Liver (tissue), 8 donors: ENCODE measurements at regions not wholly inside any gene's neighbourhood (a gene's known extent, or its start where the extent isn't known, plus 50 kb on each side); places are given as distances from the start of the nearest gene placed in this dataset.

Source experiments
- DNase-seq: peaks from one replicate; pipeline ENCODE4 v3.0.0-alpha.2; 2017; ENCODE audit warnings: low spot score
- H3K27ac ChIP-seq, 2 donors: one replicate each; pipeline ENCODE4 v1.7.0; 2013; ENCODE audit warnings: inconsistent platforms in 2 of 2, low read length in 2 of 2, control low read depth in 1 of 2, low read depth in 1 of 2, mild to moderate bottlenecking in 1 of 2
- H3K27me3 ChIP-seq, 4 donors: one replicate each; pipeline versions ENCODE4 v1.6.1 to v1.7.0; 2013; ENCODE audit warnings: low read length in 3 of 4, inconsistent platforms in 1 of 4, mild to moderate bottlenecking in 1 of 4, moderate library complexity in 1 of 4; ENCODE audit not compliant: control insufficient read depth in 4 of 4, insufficient read depth in 4 of 4
- H3K36me3 ChIP-seq, 4 donors: one replicate each; pipeline versions ENCODE4 v1.6.1 to v1.7.0; 2013; ENCODE audit warnings: low read length in 3 of 4, mild to moderate bottlenecking in 3 of 4, low read depth in 1 of 4, moderate library complexity in 1 of 4; ENCODE audit not compliant: control insufficient read depth in 4 of 4, insufficient read depth in 3 of 4
- H3K4me1 ChIP-seq, 4 donors: one replicate each; pipeline versions ENCODE4 v1.6.1 to v1.7.0; 2013; ENCODE audit warnings: low read length in 3 of 4, mild to moderate bottlenecking in 3 of 4, moderate library complexity in 1 of 4; ENCODE audit not compliant: control insufficient read depth in 4 of 4, insufficient read depth in 4 of 4
- H3K4me3 ChIP-seq, 3 donors: one replicate each; pipeline versions ENCODE4 v1.6.1 to v1.7.0; 2013; ENCODE audit warnings: low read length in 3 of 3, control low read depth in 1 of 3, low read depth in 1 of 3, mild to moderate bottlenecking in 1 of 3
- H3K9ac ChIP-seq, 2 donors: one replicate each; pipeline ENCODE4 v1.7.0; 2013; ENCODE audit warnings: low read length in 2 of 2, mild to moderate bottlenecking in 2 of 2, moderate library complexity in 2 of 2, control low read depth in 1 of 2, low read depth in 1 of 2
- H3K9me3 ChIP-seq, 4 donors: one replicate each; pipeline versions ENCODE4 v1.6.1 to v1.7.0; 2013; ENCODE audit warnings: low read length in 3 of 4; ENCODE audit not compliant: control insufficient read depth in 4 of 4
- CTCF ChIP-seq: fragments of 150-350 bp; IDR thresholded peaks from 2 replicates; pipeline ENCODE4 v1.5.1; 2017; ENCODE audit warnings: improper control_type of control experiment, low read depth, low read length; ENCODE audit not compliant: missing input control
- GABPA ChIP-seq, 2 donors: IDR thresholded peaks in 1 of 2; conservative IDR thresholded peaks in 1 of 2; 2 replicates each; pipeline ENCODE4 v1.6.1; 2016; ENCODE audit warnings: antibody characterized with exemption in 2 of 2, mild to moderate bottlenecking in 1 of 2, moderate library complexity in 1 of 2
- HNF4G ChIP-seq: IDR thresholded peaks from 2 replicates; pipeline ENCODE4 v1.6.1; 2016; ENCODE audit warnings: antibody characterized with exemption
- JUND ChIP-seq, 2 donors: IDR thresholded peaks; 2 replicates each; pipeline ENCODE4 v1.6.1; 2016; ENCODE audit warnings: antibody characterized with exemption in 2 of 2
- MAX ChIP-seq: IDR thresholded peaks from 2 replicates; pipeline ENCODE4 v1.6.1; 2016; ENCODE audit warnings: antibody characterized with exemption
- NR2F2 ChIP-seq: IDR thresholded peaks from 2 replicates; pipeline ENCODE4 v1.6.1; 2016; ENCODE audit warnings: antibody characterized with exemption
- RAD21 ChIP-seq, 2 donors: IDR thresholded peaks; 2 replicates each; pipeline ENCODE4 v1.6.1; 2016; ENCODE audit warnings: antibody characterized with exemption in 2 of 2, mild to moderate bottlenecking in 2 of 2
- REST ChIP-seq: IDR thresholded peaks from 2 replicates; pipeline ENCODE4 v1.6.1; 2016; ENCODE audit warnings: antibody characterized with exemption, mild to moderate bottlenecking
- SP1 ChIP-seq: IDR thresholded peaks from 2 replicates; pipeline ENCODE4 v1.6.1; 2018; ENCODE audit warnings: antibody characterized with exemption, mild to moderate bottlenecking
- TAF1 ChIP-seq: conservative IDR thresholded peaks from 2 replicates; pipeline ENCODE4 v1.6.1; 2016; ENCODE audit warnings: antibody characterized with exemption, mild to moderate bottlenecking
- ZBTB33 ChIP-seq: IDR thresholded peaks from 2 replicates; pipeline ENCODE4 v1.6.1; 2016; ENCODE audit warnings: antibody characterized with exemption
- WGBS: extraction: QIAGEN DNeasy Blood & Tissue Kit; methylation state at CpG from one replicate; pipeline ENCODE4 v1.1.7; 2013; 5-methylcytosine and 5-hydroxymethylcytosine counted together
- TF ChIP-seq, protein P1 (sequence below): IDR thresholded peaks from 2 replicates; pipeline ENCODE4 v1.6.1; 2016; ENCODE audit warnings: antibody characterized with exemption
- donor health status: healthy.
- donor health status: healthy.
- donor health status: healthy.
- donor health status: healthy.
- donor health status: healthy.

GRCh38 chr9:25557645-25558300, 120.5 kb downstream of the TUSC1 start:
- H3K4me1 ChIP-seq: no peaks in the 10 kb centered on the region
- H3K9me3 ChIP-seq: no peaks in the 10 kb centered on the region
- H3K27ac ChIP-seq: no peak overlapping the region
- H3K27me3 ChIP-seq: no peaks in the 10 kb centered on the region
- H3K9ac ChIP-seq: no peak overlapping the region
- H3K4me3 ChIP-seq: no peak overlapping the region
- no peak for DNase-seq
- 64% methylated on average over 6 of the region's 6 CpGs for WGBS
- TF ChIP-seq CTCF (no peak), HNF4G (no peak), TAF1 (no peak), JUND (IDR thresholded peaks at IDR 0.05) (no peak), ZBTB33 (no peak), RAD21 (IDR thresholded peaks at IDR 0.05) (no peak), GABPA (IDR thresholded peaks at IDR 0.05 in 1 of 2, conservative IDR thresholded peaks at IDR 0.05 in 1 of 2) (no peak), SP1 (no peak), MAX (no peak)
- TF ChIP-seq, protein P1, sequence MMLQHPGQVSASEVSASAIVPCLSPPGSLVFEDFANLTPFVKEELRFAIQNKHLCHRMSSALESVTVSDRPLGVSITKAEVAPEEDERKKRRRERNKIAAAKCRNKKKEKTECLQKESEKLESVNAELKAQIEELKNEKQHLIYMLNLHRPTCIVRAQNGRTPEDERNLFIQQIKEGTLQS: no peak
- H3K36me3 ChIP-seq: no peaks in the 10 kb centered on the region

DNA sequence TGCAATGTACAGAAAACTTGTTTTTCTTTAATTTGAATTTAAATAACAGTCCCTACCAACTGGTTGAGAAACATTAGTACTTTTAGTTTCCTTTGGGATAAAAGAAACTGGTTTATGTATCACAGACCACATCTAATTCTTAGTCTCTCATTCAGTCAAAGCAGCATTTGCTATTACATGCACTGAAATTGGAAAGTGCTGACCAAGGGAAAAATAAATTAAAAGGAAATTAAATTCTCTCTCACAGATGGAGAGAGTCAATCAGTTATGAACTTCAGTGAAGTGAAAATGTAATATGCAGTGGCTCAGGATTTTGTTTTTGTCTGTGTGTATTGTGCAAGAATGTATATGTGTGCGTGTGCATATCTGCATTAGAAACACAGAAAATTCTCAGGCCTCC, 121.7 kb downstream of the TUSC1 start:
- H3K4me3 ChIP-seq: no peak overlapping the region
- no peak overlapping the region for H3K9ac ChIP-seq
- no peak for DNase-seq
- 68% methylated on average over 1 of the region's 1 CpG for WGBS
- no peaks in the 10 kb centered on the region for H3K9me3 ChIP-seq
- H3K27me3 ChIP-seq: no peaks in the 10 kb centered on the region
- H3K27ac ChIP-seq: no peak overlapping the region
- H3K36me3 ChIP-seq: no peaks in the 10 kb centered on the region
- no peaks in the 10 kb centered on the region for H3K4me1 ChIP-seq
- TF ChIP-seq NR2F2: no peak
- no peak for TF ChIP-seq REST
- no peak for TF ChIP-seq MAX
